GM21528 (cell line): ENCODE measurements at regions not wholly inside any gene's neighbourhood (a gene's known extent, or its start where the extent isn't known, plus 50 kb on each side); places are given as distances from the start of the nearest gene placed in this dataset.
"Not testable (repeated sequence)": the region's sequence is repeated elsewhere in the genome, so short reads cannot be mapped to it uniquely, and the experiment has no call there.

ENCODE experiments used
- ATAC-seq: cut with Tn5 transposase; IDR thresholded peaks from one replicate; pipeline ENCODE4 v1.9.1; 2021; ENCODE audit warnings: mild to moderate bottlenecking, moderate library complexity; ENCODE audit not compliant: unreplicated experiment, low FRiP score

DNA sequence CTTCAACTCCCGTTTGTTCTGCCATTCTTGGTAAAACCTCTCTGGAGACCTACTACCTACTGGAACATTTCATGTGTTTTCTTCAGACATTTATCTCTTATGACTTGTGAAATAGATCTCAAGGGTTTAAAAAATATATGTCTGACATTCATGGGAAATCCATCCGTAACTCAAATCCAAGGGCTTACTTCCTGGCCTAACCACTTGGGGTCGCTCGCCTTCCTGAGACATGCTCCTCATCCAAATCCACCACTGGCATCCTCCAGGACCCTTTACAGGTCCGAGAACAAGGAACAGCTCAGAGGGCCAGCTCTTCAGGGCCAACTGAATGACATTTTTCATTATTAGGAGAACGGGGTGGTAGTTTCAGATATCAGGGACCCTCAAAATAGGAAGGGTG lies 235.1 kb upstream of the TUT7 start:
- no peak for ATAC-seq

DNA sequence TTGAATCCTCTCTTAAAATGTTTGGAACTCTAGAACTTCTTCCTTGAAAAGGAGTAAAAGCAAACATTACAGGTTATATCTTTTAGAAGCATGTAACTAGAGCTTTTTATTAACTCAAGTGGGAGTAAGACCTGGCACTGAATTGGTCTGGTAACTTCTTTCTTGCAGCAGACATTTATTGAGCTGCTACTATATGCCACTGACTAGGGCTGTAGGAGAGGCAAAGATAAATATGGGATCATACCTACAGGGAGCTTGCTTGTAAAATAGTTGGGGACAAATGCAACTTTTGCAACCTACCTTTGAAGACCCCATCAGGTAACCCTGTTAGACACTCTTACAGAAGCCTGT lies 231.9 kb upstream of the TUT7 start:
- ATAC-seq = no peak

DNA sequence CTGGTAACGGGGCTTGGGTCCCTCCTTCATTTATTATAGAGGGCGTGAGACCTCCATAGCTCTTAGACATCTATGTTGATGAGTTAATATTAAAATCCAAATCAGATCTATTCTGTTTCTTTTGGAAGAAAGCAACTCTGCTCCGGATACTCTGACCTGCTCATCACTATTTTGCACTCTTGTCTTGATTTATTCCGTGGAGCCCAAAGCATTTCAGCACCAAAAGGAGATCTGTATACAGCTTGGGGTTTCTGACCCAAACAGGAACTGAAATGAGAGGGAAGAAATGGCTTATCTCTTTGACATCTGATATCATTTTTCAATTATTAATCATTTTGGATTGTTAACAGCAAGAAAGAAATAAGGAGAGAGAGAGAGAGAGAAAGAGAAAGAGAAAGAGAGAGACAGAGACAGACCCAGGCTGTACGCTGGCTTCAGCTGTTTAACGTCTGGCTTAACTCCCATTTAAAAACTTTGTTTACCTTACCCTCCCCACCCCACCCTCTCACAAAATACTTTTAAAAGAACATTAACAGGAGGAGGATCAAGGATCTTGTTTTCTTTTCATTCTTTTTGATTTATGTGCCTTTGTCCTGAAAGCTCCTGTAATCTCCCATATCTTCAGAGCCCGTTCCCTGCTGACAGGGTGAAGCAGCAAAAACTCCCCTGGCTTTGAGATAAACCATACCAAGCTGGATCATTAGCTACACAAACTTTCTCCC lies 231.4 kb upstream of the TUT7 start:
- ATAC-seq = no peak

DNA sequence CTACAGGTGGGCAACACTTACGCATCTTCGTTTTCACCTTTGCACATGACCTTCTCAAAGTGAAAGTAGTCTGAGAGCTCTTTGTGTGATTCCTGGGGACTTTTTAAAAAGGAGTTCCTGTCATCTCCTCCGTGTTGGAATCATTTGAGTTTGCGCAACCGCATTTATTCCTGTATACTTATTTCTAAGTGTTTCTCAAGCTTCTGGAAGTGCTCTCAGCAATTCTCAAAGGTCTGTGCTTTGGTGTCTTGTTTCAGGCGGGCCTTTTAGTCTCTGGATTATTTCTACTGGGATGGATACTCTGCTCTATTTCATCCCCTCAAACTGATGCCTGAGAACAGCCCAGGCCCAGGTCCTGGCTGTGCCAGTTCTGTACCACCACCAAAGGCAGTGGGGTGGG lies 226.5 kb upstream of the TUT7 start:
- ATAC-seq = no peak

DNA sequence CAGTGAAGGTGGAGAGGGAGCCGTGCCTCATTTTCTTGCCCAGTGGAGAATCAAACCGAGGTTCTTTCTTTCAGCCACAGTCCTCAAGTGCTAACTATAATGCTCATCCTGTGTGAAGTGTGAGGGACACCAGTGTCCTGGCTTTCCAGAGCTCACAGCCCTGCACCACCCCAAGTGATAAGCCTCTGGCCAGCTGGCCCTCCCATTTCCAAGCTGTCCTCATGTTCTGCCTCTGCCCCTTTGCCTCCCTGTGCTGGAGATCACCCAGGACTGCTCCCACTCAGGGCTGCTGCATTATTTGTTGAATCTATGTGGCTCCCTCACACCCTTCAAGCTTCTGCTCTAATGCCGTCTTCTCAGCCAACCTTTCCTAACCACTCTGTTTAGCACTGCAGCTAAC lies 224.5 kb upstream of the TUT7 start:
- no peak for ATAC-seq

DNA sequence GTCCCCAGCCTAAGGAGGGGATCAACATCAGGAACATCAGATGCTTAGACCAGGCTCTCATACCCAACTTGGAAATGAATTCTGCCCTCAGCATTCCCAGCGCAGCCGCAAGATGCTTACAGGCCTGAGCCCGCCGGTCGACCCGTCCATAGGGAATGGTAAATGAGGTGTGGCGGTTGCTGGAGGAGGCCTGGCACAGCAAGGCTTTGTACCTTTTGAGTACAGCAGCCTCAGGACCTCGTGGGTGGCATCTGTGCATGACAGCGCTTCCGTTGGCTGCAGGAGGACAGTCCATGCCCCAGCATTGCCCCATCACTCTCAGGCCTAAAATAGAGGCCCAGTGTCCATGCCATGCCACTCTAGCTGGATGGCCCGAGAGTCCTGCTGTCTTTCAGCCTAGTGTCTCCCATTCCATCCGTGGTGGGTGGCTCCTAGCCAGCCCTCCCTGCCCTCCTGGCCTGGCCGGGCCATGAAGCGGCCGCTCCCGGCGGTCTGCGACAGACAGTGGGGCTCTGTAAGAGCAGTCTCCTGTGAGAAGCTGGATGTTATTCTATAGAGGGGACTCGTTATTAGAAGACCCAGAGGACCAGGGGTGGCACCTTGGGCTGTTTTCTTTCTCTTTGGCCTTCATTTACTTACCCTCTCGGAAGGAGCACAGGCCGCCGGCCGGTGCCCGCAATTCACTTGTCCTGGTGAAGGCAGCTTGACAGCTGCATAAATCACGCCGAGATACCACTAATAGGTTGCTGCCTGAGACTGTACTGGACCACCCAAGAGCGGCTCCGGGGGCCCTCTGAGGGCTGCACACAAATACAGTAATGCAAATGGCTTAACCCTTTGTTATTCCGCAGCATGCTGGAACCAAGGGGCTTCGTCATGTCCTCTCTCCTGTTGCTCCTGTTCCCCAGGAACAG lies 223.5 kb upstream of the TUT7 start:
- no peak for ATAC-seq

DNA sequence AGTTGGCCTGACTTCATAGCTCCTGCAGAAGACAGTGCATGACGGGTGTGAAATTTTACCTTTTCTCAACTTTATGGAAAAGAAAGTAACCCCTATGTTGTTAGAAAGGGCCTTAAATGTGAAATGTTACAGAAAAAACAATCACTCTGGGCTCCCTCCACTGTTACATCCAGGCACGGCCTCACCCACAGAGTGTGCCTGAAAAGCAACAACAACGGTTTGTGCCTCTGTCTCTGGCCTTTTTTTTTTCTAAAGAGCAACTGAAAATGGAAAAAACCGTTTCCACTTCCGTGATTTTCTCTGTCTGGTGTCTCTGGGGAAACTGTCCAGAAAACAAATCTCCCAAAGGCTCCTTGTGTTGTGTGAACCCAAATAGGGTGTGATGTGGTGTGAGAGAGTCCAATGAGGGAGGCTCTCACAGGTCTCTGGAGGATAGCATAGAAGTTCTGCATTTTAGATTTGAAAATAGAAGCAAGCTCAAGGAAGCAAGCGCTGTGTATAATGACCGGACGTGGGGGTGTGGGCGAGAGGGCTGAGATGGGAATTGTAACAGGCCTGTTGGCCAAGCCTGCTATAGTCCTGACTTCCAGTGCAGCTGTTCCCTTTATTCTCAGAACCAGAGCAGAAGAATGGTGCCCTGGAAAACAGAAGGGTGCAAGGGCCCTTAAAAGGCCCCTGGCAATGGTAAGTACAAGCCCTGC lies 221.8 kb upstream of the TUT7 start:
- no peak for ATAC-seq

DNA sequence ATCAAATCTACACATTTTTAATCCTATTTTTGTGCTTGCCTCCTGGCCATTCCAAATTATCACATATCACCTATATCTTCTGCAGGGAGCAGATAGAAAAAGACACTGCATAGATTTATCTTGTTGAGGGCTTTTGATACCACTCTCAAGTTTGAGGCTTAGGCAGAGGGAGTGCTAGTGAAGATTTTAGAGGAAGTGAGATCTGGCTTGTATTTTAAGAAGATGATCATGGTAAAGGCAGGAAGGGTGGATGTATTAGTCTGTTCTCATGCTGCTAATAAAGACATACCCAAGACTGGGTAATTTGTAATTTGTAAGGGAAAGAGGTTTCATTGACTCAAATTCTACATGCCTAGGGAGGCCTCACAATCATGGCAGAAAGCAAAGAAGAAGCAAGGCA lies 220.9 kb upstream of the TUT7 start:
- ATAC-seq = no peak

DNA sequence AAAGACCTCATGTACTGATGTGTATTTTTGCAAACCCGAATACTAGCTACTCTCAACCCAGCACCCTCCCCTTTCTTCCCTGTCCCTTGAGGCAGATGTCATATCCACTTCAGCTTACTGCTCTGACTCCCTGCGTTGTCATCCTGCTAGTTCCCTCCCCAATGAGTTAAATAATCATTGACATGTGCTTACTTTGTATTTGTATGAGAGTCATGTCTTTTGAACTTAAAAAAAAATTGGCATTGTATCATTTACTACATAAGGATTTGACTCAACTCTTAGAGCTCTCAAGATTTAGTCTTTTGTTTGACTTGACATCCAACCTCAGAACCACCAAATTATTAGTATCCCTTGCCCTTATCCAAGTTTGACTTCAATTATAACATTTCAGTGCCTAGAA lies 219.7 kb upstream of the TUT7 start:
- ATAC-seq = no peak

DNA sequence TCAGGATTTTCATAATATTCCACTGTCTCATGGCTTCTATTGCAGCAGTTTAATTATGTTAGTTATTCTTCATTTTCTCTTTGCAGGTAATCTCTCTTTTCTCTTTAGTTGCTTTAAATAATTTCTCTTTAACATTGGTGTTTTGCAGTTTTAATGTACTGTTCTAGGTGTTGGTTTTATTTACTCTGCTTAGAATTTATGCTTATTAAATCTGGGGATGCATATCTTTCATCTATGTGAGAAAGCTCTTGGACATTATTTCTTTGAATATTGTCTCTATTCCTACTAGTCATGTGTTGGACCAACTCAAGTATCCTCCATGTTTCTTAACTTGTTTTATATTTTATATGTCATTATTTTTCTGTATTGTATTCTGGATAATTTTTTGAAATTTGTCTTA lies 218.7 kb upstream of the TUT7 start:
- no peak for ATAC-seq

DNA sequence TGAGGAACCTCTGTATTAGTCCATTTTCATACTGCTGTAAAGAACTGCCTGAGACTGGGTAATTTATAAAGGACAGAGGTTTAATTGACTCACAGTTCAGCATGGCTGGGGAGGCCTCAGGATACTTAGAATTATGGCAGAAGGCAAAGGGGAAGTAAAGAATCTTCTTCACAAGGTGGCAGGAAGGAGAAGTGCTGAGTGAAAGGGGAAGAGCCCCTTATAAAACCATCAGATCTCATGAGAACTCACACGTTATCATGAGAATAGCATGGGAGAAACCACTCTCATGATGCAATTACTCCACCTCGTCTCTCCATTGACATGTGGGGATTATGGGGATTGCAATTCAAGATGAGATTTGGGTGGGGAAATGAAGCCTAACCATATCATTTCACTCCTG lies 211.4 kb upstream of the TUT7 start:
- ATAC-seq = not testable (repeated sequence)

DNA sequence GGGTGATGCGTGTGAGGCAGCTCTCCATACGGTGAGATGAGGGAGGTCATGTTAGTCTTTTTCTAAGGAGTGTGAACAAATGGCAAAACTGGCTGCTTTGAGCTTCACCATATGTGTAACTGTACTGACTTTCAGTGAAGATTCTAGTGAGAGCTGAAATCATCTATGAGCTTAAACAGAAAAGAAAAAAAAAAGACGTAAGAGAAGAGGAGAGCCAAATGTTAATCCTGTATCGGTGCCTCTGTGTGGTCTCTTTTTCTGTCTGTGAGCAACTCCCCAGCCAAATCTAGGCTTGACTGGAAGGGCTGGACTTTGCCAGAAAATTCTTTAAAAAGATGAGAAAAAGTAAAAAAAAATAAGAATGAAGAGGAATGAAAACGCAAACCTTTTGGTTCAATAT lies 209.7 kb upstream of the TUT7 start:
- ATAC-seq = no peak

DNA sequence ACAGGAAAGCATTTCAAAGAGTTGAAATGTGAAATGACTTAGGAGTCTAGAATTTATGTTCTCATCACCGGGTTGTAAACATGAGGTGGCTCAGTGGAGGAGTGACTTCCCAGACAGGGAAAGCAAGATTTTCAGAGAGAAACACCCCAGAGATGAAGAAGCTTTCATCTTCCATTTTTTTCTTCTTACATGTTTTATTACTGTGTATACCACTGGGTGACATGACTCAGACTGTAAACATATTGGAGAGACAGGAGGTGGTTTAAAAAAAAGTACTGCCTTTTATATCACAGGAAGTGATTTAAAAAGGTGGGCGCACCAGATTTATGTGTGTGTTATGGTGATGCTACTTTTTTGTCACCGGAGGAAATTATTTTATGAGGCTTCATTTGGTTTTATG lies 209.1 kb upstream of the TUT7 start:
- no peak for ATAC-seq

DNA sequence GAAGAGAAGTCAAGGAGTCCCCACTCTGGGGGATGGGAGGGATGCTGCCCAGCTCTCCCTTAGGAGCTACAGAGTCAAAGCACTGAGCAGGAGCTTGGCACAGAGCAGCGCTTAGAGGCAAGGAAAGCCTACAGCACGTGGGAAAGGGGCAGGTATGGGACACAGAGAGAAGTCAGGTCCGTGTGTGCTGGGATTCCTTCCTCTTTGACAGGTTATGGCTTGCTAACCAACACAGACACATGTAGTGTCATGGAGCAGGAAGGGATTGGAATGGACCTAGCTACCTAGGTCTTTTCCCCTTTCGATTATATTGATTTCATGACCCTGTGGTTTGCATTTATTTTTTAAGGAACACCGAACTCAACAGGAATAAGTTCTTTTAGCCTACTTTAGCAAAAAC lies 208.5 kb upstream of the TUT7 start:
- ATAC-seq = no peak

DNA sequence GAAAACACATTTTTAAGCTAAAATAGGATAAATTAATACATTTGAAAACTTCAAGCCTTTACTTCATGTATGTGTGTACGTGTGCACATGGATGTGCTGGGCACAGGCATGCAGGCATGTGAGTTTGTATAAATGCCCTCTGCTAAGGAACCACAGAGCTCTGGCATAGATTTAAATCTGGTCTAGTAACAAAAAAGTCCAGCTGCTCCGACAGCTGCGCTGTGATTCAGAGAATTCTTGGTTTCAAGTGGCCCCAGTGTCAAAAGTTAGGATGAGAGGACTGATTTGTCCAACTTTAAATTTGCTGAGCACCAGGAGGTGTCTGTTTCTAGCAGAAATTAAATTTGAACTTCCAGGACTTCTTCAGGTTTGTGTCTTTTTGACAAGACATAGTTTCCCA lies 203.7 kb upstream of the TUT7 start:
- ATAC-seq = no peak

DNA sequence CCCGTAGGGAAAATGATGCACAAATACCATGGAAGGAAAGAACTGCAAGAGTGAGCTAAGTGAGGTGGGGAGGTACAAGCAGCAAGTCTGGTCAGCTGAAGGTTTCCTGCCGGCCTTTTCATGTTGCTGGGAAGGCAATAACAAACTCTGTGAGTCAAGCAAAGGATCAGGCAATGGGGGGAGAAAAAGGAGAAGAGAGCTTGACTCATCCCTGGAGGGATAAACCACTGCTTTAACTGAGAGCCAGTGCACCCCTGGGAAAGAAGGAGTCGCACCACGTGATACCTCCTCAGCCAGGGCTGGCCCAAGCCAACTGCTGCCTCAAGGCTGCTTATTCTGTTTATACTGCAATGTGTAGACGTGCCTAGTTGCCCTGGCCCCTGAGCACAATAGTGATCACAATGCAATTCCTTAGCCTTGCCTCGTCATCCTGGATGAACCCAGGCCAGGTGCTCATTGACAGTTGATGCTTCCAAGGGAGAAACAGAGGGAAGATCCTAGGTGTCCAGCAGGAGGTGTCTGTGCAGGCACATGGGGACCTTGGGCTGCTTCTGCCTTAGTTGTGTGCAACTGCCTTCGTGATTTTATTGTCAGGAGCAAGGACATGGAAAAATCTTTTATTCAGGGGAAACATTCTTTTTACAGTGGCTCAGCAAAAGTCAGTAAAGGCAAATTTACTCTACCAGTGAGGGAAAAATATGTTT lies 203.0 kb upstream of the TUT7 start:
- ATAC-seq = no peak

DNA sequence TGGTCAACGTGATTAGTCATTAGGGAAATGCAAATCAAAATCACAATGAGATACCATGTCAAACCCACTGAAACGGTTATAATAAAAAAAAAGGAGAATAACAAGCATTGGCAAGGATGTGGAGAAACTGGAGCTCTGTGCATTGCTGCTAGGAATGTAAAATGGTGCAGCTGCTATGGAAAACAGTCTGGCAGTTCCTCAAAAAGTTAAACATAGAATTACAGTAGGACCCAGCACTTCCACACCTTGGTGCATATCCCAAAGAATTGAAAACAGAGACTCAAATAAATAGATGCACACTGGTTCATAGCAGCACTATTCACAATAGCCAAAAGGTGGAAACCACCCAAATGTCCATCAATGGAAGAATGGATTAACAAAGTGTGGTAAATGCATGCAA lies 201.5 kb upstream of the TUT7 start:
- no peak for ATAC-seq

DNA sequence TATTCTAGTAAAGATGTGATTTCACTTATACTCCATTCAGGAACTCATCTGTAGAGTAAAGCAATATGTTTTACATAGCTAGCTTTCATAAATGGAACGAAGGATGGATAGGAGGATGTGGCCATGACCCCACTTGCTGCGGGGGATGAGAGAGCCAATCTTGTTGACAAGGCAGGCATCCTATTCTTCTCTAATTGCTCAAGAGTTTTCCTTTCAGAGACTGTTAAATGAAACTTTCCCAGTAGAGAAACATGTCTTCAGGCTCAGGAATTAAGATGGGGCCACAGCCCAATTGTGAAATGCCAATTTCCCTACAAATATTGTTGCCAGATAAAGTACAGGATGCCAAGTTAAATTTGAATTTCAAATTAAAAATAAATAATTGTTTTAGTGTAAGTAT lies 196.2 kb upstream of the TUT7 start:
- no peak for ATAC-seq

DNA sequence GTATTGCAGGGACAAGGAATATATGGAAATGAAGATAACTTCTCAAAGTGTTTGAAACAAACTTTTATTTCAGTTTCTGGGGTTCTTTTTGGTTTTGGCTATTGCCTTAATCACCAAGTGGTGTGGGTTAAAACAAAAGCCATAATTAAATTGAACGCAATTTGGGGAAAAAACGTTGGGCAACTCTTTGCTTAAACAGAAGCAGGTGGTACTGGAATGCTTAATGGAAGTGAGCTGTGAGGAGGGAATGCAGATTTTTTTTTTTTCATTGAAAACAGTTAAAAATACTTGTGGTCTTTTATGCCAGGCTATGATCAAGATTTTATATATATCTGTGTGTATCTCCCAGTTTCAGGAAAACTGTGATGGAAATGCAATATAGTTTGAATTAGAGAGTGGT lies 195.7 kb upstream of the TUT7 start:
- ATAC-seq = no peak

DNA sequence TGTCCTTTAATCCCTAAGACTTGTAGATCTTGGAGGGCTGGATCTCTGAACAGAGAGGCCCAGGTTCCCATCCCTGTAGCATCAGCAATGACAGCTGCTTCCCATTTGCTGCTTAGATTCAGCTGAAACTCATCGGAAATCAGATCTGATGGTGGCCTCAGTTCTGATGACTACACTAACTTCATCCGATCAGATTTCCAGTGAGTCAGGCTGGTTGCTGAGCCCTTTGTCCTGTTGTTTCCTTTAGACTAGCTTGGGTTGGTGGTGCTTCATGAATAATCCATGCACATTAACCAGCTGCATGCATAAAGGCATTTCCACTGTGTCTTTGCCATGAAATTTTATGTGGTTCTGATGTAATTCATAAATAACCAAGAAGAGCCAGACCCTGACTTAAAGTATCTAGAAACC lies 195.2 kb upstream of the TUT7 start:
- ATAC-seq = no peak

DNA sequence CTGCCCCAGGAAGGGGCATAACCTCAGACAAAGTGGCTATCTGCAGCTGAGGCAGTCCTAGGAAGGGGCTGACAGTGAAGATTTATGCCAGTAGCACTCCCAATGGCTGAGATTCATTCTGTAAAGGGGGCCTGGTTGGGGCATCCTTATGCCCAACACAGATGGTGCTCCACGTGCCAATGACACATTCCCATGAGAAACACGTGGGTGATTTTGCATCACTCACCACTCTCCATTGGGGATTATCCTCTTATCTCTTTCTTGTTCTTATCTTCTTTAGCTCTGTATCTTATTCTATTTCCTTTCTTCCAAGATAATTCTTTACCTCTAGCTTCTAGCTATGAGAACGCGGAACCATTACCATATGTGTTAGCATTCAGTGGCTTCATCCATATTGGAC lies 194.0 kb upstream of the TUT7 start:
- ATAC-seq = no peak
